Coronary artery (tissue), 2 donors: ENCODE measurements at regions not wholly inside any gene's neighbourhood (a gene's known extent, or its start where the extent isn't known, plus 50 kb on each side); places are given as distances from the start of the nearest gene placed in this dataset.

Source experiments
- DNase-seq: peaks from one replicate; pipeline ENCODE4 v3.0.0-alpha.2; 2017; ENCODE audit warnings: low spot score
- H3K27ac ChIP-seq, 2 donors: fragments of 200-600 bp; sonication (generic); one replicate each; pipeline ENCODE4 v1.5.1; 2016 to 2019
- H3K4me3 ChIP-seq: fragments of 200-600 bp; sonication (generic); 2 replicates; pipeline ENCODE4 v1.5.1; 2016; ENCODE audit warnings: mild to moderate bottlenecking, moderate library complexity
- CTCF ChIP-seq: fragments of 200-600 bp; sonication (generic); IDR thresholded peaks from one replicate; pipeline ENCODE4 v1.5.1; 2019; ENCODE audit warnings: antibody characterized with exemption

DNA sequence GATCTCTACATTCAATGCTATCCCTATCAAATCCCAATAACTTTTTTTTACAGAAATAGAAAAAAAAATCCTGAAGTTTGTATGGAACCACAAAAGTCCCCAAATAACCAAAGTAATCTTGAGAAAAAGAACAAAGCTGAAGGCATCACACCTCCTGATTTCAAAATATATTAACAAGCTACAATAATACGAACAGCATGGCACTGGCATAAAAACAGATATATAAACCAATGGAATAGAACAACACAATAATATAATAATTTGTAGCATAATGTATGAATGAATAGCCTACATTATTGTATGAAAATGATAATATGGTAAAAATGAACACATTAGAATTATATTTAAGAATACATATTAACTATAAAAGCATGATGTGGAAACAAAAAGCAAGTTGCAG is 76.7 kb upstream of the TMC3 start:
- no peak for DNase-seq
- H3K27ac ChIP-seq, result no peak overlapping the region
- TF ChIP-seq CTCF, result no peak
- no peak overlapping the region for H3K4me3 ChIP-seq

- Histone ChIP-seq H3K27ac (no peak overlapping the region), H3K4me3 (no peak overlapping the region)
- DNase-seq, result no peak
- TF ChIP-seq CTCF, result no peak
These were observed 75.9 kb upstream of the TMC3 start for GRCh38 chr15:81449836-81450474.

- TF ChIP-seq CTCF, result no peak
- no peak overlapping the region for H3K27ac ChIP-seq
- no peak overlapping the region for H3K4me3 ChIP-seq
- no peak for DNase-seq
These were observed 69.2 kb upstream of the TMC3 start for GRCh38 chr15:81443040-81443820.

DNA sequence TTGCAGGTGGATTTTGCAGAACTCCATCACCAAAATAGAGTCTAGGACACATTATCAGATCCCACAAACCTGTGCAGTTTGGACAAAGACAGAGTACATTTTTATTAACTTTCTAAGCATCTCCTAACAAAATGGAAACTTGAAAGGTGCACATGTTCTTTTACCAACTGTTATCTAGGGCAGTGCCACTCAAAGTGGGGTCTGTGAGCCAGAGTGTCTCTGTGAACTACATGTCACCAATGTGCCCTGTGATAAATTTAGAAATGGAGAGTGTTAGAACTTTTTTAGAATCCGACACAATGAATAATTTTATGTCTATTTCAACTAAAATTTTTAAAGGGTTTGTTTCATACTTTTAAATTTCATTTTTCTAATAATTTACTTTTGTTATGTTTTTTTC is 68.4 kb upstream of the TMC3 start:
- no peak overlapping the region for H3K27ac ChIP-seq
- TF ChIP-seq CTCF, result no peak

GRCh38 chr15:81434851-81435250 is 60.8 kb upstream of the TMC3 start:
- DNase-seq, result no peak
- no peak for TF ChIP-seq CTCF
- Histone ChIP-seq H3K4me3 (no peak overlapping the region), H3K27ac (no peak overlapping the region)

More for the DNA sequence above, 68.4 kb upstream of the TMC3 start:
- no peak overlapping the region for H3K4me3 ChIP-seq
- no peak for DNase-seq

- no peak overlapping the region for H3K27ac ChIP-seq
- DNase-seq, result no peak
- TF ChIP-seq CTCF, result no peak
- no peak overlapping the region for H3K4me3 ChIP-seq
These were observed 59.4 kb upstream of the TMC3 start for GRCh38 chr15:81433462-81433861.

GRCh38 chr15:81432179-81432578 is 58.2 kb upstream of the TMC3 start:
- Histone ChIP-seq H3K4me3 (no peak overlapping the region), H3K27ac (no peak overlapping the region)
- DNase-seq, result no peak
- no peak for TF ChIP-seq CTCF
